PC-3 (cell line): ENCODE measurements at regions not wholly inside any gene's neighbourhood (a gene's known extent, or its start where the extent isn't known, plus 50 kb on each side); places are given as distances from the start of the nearest gene placed in this dataset.

ENCODE experiments used
- CTCF ChIP-seq: fragments of 300-600 bp; sonication (generic); conservative IDR thresholded peaks from 2 replicates; pipeline ENCODE4 v1.5.1; 2017; ENCODE audit warnings: antibody characterized with exemption, low read depth, mild to moderate bottlenecking, low read length
- EZH2 ChIP-seq: fragments of 300-600 bp; sonication (generic); IDR thresholded peaks from one replicate; pipeline ENCODE4 v1.6.1; 2017; ENCODE audit warnings: antibody characterized with exemption, mild to moderate bottlenecking, low read length; ENCODE audit not compliant: unreplicated experiment

- TF ChIP-seq EZH2 (no peak), CTCF (no peak)
Measured at GRCh38 chr5:119930490-119930889, 301.1 kb downstream of the FAM170A start.
